Fibroblast of peridontal ligament (primary cell): ENCODE measurements at regions not wholly inside any gene's neighbourhood (a gene's known extent, or its start where the extent isn't known, plus 50 kb on each side); places are given as distances from the start of the nearest gene placed in this dataset.

Experiments
- DNase-seq: peaks from one replicate; pipeline ENCODE4 v3.0.0-alpha.2; 2010; ENCODE audit errors: extremely low read depth

DNA sequence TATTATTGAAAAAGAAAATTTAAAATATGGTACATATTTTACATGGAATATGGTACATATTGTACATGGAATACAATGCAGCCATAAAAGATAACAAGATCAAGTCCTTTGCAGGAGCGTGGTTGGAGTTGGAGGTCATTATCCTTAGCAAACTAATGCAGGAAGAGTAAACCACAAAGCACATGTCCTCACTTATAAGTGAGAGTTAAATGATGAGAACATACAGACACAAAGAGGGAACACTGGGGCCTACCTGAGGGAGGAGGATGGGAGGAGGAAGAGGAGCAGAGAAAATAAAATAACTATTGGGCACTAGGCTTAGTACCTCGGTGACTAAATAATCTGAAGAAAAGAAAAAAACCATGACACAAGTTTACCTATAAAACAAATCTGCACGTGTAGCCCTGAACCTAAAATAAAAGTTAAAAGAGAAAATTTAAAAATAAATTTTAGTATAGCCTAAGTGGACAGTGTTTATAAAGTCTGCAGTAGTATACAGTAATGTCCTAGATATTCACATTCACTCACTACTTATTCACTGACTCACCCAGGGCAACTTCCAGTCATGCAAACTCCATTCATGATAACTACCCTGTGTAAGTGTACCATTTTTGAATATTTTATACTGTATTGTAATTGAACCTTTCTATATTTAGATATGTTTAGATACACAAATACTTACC is 204.4 kb downstream of the FAM76B start:
- DNase-seq: peak; percentile 77

DNA sequence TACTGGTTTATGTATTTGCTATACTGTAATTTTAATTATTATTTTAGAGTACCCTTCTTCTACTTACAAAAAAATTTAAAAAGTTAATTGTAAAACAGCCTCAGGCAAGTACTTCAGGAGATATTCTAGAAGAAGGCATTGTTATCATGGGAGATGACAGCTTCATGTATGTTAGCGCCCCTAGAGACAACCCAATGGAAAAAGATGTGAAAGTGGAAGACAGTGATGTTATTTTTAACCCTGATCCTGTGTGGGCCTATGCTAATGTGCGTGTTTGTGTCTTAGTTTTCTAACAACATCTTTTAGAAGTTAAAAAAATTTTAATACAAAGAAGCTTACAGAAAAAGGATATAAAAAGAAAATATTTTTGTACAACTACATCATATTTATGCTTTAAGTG is 205.0 kb downstream of the FAM76B start:
- no peak for DNase-seq

GRCh38 chr11:95584180-95584579 is 205.4 kb downstream of the FAM76B start:
- DNase-seq: peak; percentile 62

DNA sequence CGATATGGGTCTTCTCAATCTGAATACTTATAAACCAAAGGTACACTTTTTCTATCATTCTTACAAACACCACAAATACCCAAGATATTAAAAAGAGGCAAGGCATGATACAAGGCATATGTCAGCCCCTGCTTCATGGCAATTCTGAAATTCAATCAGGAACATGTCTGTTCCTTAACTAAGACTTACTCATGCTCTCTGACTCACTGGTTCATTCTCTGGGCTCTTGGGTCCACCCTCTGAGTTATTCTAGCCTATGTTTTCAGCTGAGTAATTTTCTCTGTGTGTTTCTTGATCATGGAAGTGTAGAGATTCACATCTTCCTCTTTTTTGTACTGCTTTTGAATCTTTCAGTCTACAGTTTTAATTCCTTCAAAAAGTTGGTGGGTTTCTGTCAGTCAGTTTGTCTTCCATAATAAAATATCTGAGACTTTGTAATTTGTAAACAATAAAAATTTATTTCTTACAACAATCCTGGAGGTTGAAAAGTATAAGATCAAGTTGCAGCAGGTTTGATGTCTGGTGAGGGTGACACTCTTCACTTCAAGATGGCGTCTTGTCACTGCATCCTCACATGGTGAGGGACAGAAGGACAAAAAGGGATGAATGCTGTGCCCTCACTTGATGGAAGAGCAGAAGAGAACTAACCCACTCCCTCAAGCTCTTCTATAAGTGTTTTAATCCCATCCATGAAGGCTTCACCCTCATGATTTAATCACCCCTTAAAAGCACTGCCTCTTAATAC is 211.7 kb downstream of the FAM76B start:
- peak; percentile 87 for DNase-seq

GRCh38 chr11:95576146-95576845 is 213.3 kb downstream of the FAM76B start:
- no peak for DNase-seq

GRCh38 chr11:95575517-95575916 is 214.1 kb downstream of the FAM76B start:
- peak; percentile 57 for DNase-seq

GRCh38 chr11:95571718-95572260 is 217.8 kb downstream of the FAM76B start:
- no peak for DNase-seq

- no peak for DNase-seq
Observed at GRCh38 chr11:95570845-95571244, 218.7 kb downstream of the FAM76B start.

GRCh38 chr11:95569207-95569606 is 220.4 kb downstream of the FAM76B start:
- DNase-seq: no peak

DNA sequence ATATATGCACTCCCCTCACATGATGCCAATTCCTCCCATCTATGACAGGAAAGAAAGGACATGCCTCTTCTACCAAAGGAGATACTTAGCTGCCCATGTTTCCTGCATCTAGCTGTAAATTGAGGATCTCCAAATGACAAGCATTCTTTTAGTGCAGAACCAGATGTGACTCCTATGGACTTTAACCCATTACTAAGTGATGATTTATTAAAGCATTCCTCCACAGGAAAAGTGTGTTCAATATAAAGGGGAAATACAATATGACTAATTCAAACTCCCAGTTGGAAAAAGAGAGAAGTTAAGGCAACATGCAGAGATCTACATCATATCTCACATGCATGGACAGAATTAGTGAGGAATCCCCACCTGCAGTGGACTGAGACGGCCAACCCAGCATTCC is 221.3 kb downstream of the FAM76B start:
- no peak for DNase-seq

GRCh38 chr11:95567685-95568084 is 221.9 kb downstream of the FAM76B start:
- peak; percentile 84 for DNase-seq

DNA sequence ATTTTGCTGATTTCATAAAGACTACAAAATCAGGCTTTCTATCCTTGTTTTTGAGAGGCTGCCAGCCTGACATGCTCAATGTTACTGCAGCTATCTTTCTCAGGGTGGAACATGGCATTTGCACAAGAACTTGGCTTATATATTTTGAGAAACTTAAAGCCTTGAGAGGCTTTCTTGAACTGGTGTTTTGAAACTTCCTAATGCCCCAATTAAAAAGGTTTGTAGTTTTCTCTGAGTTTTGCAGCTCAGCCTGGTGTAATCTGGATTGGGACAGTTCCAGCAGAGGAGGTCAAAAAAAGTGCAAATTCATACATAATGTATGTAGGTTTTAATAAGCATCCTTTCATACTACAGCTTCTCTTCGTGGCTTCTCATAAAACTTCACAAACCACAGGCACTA is 223.4 kb downstream of the FAM76B start:
- DNase-seq: peak; percentile 36

GRCh38 chr11:95565724-95566141 is 223.8 kb downstream of the FAM76B start:
- no peak for DNase-seq

DNA sequence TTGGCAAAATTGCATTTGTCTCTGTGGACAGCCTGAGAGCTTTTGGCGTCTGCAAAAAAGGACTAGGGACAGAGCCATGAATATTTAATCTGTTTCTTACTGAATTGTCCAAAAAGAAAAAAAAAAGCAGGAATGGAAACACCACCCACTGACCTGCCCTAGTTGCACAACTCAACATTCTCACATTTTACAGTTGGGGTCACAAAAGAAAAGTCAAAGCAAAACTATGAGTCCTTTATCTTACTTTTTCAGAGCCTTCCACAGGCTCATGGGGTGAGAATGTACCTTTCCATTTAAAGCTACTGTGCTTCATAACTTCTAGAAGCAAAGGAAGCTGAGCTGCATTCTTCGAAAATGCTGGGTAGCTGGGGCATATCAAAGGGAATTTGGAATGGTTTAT is 225.7 kb downstream of the FAM76B start:
- no peak for DNase-seq

DNA sequence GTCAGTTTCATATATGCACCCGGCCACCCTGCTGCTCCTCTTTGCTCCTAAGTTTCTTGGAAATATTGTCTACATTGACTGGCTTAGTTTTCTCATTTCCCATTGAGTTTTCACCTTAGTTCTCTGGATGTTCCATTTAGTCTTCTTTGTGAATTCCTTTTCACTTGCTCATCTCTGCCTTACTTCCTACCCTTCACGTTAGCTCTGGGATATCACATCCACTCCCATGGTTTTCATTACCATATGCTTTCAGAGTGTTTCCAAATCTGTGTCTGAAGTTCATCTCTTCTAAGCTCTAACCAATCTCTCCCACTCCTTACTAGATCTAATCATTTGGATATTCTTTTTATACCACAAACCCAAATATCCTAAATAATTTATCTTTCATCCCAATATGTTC is 226.4 kb downstream of the FAM76B start:
- peak; percentile 41 for DNase-seq

DNA sequence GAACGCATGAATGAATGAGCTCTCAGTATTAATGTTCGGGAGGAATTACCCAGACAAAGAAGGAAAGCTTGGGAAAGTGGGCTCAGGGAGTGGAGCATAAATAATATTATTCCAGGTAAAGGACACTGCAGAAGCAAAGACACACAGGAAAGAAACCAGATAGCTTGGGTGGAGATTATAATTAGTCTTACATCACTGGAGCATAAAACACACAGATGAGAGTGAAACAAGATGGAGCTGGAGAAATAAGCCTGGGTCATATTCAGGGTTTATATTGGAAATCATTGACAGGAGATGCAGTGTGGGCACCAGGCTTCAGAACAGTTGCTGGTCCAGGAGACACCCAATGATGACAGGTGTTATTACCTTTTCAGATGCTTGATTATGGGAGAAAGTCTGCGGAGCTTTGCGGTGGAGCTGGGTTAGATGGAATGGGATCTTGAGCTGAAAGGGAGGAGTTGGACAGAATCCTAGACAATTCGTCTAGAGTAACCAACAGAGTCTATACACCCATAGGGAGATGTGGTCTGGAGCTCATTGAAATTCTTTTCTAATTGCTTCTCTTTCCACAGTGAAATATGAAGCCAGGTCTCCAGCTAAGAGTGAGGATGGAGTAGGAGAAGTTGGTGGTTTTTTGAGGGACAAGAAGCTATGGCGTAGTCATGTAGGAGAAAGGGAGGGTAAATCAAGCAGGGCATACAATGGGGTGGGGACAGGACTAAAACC is 227.2 kb downstream of the FAM76B start:
- peak; percentile 83 for DNase-seq

DNA sequence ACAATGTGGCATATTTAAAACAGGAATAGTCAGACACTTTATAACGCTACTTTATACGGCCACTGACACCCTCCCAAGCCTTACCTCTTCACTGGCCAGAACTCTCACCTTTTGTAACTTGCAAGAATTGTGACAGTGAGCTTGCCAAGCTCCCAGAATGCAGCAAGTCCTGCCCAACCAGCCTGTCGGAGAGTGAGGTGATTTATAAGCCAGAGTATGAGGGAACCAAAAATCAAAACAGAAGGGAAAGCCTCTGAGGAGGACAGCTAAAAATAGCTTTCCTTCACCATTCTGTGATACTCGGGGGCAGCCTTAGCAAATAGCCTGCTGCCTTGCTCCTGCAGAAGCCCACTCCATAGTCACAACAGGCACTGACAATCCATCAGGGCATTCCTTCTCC is 229.7 kb downstream of the FAM76B start:
- no peak for DNase-seq

- no peak for DNase-seq
Observed at GRCh38 chr11:95557376-95557775, 232.2 kb downstream of the FAM76B start.

DNA sequence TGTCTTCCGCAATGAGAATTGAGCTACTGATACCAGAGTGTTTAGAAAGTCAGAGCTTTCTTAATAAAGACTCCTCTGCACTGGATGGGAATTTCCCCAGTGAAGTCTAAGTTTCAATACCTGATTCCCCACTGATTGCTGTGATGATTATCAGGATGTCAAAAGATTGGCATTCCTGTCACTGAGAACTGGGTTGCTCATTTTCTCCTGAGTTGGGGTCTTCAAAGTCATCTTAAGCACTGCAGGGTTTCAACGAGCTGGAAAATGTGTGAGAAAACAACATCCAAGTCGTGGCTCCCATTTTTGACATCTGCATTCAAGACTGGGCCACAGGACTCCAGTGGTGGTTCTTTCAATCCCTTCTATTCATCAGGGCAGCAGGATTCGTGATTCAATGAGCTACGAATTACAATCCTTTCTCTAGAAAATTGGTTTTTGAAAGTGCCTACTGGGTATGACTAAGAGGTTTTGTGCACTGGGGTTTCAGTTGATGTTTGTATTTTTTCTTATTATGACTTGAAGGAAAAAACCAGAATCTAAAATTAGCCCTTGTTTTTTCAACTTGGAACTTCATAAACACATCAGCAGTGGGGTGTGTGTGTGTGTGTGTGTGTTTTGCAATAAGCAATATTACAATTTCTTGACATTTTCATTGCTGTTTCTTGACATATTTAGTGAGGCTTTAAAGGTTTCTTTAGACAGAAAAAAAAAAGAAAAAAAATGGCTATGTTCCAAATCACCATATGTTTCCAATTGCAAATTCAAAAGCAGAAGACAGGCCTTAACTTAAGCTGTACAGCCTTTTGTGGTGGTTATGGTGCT is 233.0 kb downstream of the FAM76B start:
- DNase-seq: peak; percentile 93

DNA sequence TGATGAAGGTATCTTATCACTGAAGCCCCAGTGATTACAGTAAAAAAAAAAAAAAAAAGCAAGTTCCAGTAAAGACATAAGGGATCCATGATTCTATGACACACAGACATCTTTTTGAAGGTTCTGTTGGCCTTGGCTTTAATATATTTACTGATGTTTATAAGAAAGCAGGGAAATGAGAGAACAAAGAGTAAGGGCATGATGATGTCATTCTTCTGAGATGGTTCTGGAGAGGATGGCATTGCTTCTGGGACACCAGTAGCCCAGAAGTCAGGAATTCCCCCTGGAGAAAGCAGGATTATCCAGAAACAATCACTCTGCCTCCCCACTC is 233.6 kb downstream of the FAM76B start:
- peak; percentile 9 for DNase-seq

DNA sequence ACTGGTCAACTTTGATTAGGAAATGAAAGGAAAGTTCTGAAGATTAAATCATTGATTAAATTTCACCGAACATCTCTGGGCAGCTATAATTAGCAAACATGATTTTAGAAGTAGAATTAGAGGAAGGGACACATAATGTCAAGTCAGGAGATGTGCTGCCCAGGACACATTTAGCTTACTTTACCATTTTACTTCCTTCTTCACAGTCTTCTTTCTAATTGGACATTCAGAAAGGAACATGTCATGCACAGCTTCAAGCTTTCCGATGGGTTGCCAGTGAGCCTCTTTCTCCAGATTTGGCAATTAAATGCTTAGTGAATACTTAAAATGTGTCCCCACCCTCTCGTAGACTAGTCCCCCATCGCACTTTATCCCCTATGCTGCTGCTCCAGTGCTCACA is 234.7 kb downstream of the FAM76B start:
- DNase-seq: no peak
